ENCODE measurements at regions not wholly inside any gene's neighbourhood (a gene's known extent, or its start where the extent isn't known, plus 50 kb on each side); places are given as distances from the start of the nearest gene placed in this dataset.

DNA sequence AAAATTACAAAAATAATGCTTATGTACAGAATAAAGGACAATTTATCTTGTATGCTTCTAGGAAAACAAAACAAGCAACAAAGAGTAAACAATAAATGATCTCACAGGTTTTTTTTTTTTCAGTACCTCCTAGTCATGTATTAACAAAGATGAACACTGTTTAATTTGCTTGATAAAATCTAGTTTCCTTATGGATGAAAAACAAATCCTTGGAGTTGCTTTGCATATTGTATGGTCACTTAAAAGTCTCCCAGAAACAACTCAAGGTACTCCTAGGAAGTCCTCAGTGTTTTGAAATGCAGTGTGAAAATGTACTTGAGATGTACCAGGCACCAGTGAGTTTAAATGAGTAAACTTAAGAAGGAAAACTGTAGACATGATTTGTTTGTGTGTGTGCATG, 686.0 kb upstream of the BRINP3 start:
- TF ChIP-seq, protein P1, sequence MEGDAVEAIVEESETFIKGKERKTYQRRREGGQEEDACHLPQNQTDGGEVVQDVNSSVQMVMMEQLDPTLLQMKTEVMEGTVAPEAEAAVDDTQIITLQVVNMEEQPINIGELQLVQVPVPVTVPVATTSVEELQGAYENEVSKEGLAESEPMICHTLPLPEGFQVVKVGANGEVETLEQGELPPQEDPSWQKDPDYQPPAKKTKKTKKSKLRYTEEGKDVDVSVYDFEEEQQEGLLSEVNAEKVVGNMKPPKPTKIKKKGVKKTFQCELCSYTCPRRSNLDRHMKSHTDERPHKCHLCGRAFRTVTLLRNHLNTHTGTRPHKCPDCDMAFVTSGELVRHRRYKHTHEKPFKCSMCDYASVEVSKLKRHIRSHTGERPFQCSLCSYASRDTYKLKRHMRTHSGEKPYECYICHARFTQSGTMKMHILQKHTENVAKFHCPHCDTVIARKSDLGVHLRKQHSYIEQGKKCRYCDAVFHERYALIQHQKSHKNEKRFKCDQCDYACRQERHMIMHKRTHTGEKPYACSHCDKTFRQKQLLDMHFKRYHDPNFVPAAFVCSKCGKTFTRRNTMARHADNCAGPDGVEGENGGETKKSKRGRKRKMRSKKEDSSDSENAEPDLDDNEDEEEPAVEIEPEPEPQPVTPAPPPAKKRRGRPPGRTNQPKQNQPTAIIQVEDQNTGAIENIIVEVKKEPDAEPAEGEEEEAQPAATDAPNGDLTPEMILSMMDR (optimal IDR thresholded peaks at IDR 0.05 in 1 of 3, IDR thresholded peaks at IDR 0.05 in 1 of 3, conservative IDR thresholded peaks at IDR 0.05 in 1 of 3; ENCODE audit: extremely low read depth in 1 of 3, insufficient read depth in 2 of 3, low read length in 3 of 3), result no peak
- no peak for TF ChIP-seq EZH2 (IDR thresholded peaks at IDR 0.05; ENCODE audit: low read length)

All from keratinocyte (primary cell).